CD4-positive, alpha-beta memory T cell (primary cell): ENCODE measurements at regions not wholly inside any gene's neighbourhood (a gene's known extent, or its start where the extent isn't known, plus 50 kb on each side); places are given as distances from the start of the nearest gene placed in this dataset.
A peak's percentile ranks its signal among the peaks of the same experiment; 100 is the strongest.
"Not testable (repeated sequence)": the region's sequence is repeated elsewhere in the genome, so short reads cannot be mapped to it uniquely, and the experiment has no call there.

Source experiments
- CTCF ChIA-PET: fragments of 350-600 bp; sonication (Branson Sonifier 250); formaldehyde crosslinking; loops from one replicate; lab custom pipeline; 2021; ENCODE audit warnings: inconsistent platforms; ENCODE audit not compliant: partially characterized antibody; lab: Charles Lee
- POLR2A ChIA-PET: fragments of 350-600 bp; sonication (Branson Sonifier 250); formaldehyde crosslinking; loops from one replicate; lab custom pipeline; 2021; ENCODE audit not compliant: partially characterized antibody; lab: Charles Lee
- DNase-seq, 5 donors: peaks; one replicate each; pipeline versions ENCODE4 v3.0.0 to v3.0.0-alpha.2; 2020 to 2022; ENCODE audit warnings: mixed read lengths in 1 of 5
- H3K27ac ChIP-seq: one replicate; pipeline ENCODE4 v1.7.0; 2013; ENCODE audit warnings: low read depth, low read length
- H3K27me3 ChIP-seq: 2 replicates; pipeline ENCODE4 v1.7.0; 2013; ENCODE audit warnings: mild to moderate bottlenecking, low read length, moderate library complexity; ENCODE audit not compliant: insufficient read depth
- H3K36me3 ChIP-seq: 2 replicates; pipeline ENCODE4 v1.7.0; 2013; ENCODE audit warnings: mild to moderate bottlenecking, low read length, moderate library complexity; ENCODE audit not compliant: insufficient read depth
- H3K4me1 ChIP-seq: 2 replicates; pipeline ENCODE4 v1.7.0; 2013; ENCODE audit warnings: mild to moderate bottlenecking, low read length, moderate library complexity; ENCODE audit not compliant: insufficient read depth
- H3K4me3 ChIP-seq, 2 donors: one replicate each; pipeline ENCODE4 v1.7.0; 2013; ENCODE audit warnings: low read length in 2 of 2, mild to moderate bottlenecking in 1 of 2
- H3K9me3 ChIP-seq, 2 donors: one replicate each; pipeline ENCODE4 v1.7.0; 2013; ENCODE audit warnings: low read length in 2 of 2, control low read depth in 1 of 2; ENCODE audit not compliant: control insufficient read depth in 1 of 2
- H3K27ac Mint-ChIP-seq, 7 donors: one replicate each; pipeline ENCODE4 v1.8.0; 2020 to 2021; ENCODE audit warnings: mixed read lengths in 7 of 7, mild to moderate bottlenecking in 6 of 7, inconsistent platforms in 3 of 7, moderate library complexity in 3 of 7
- H3K27me3 Mint-ChIP-seq, 2 donors: one replicate each; pipeline ENCODE4 v1.8.0; 2020 to 2021; ENCODE audit warnings: mixed read lengths in 2 of 2
- H3K36me3 Mint-ChIP-seq, 2 donors: one replicate each; pipeline ENCODE4 v1.8.0; 2020 to 2021; ENCODE audit warnings: mixed read lengths in 2 of 2, inconsistent platforms in 1 of 2, mild to moderate bottlenecking in 1 of 2
- H3K4me1 Mint-ChIP-seq, 4 donors: one replicate each; pipeline ENCODE4 v1.8.0; 2020 to 2021; ENCODE audit warnings: mixed read lengths in 4 of 4, mild to moderate bottlenecking in 1 of 4
- H3K4me3 Mint-ChIP-seq, 8 donors: one replicate each; pipeline ENCODE4 v1.8.0; 2020 to 2021; ENCODE audit warnings: mixed read lengths in 8 of 8, mild to moderate bottlenecking in 7 of 8, moderate library complexity in 6 of 8, inconsistent platforms in 3 of 8
- H3K9me3 Mint-ChIP-seq, 8 donors: one replicate each; pipeline ENCODE4 v1.8.0; 2020 to 2021; ENCODE audit warnings: mixed read lengths in 8 of 8, mild to moderate bottlenecking in 5 of 8, inconsistent platforms in 3 of 8, moderate library complexity in 1 of 8
- intact Hi-C: fragments of 100-400 bp; cut with micrococcal nuclease; formaldehyde crosslinking; loops from one replicate; pipeline ENCODE4 v1.15.1; 2023

- Mint-ChIP-seq H3K4me1 (no peaks in the 10 kb centered on the region), H3K36me3 (no peaks in the 10 kb centered on the region), H3K4me3 (no peak overlapping the region), H3K27ac (no peak overlapping the region), H3K27me3 (peaks cover 2 to 7% of the 10 kb centered on the region in 2 donors), H3K9me3 (peaks cover 0 to 3% (median 0%) of the 10 kb centered on the region in 8 donors)
- DNase-seq, result no peak
- H3K4me1 ChIP-seq, result no peaks in the 10 kb centered on the region
- no peaks in the 10 kb centered on the region for H3K36me3 ChIP-seq
- no peaks in the 10 kb centered on the region for H3K9me3 ChIP-seq
- ChIA-PET POLR2A (no interaction called here), CTCF (interaction anchor here (2.0 kb wide), 1 partner anchor 753 kb away, joined by 9 read pairs; no protein-coding TSS in a partner anchor)
- H3K27me3 ChIP-seq, result no peaks in the 10 kb centered on the region
- intact Hi-C loops, result no loop called here
- no peak overlapping the region for H3K27ac ChIP-seq
- H3K4me3 ChIP-seq, result no peak overlapping the region
These were observed 398.8 kb upstream of the ATP10A start for GRCh38 chr15:26261966-26262365.

- Mint-ChIP-seq H3K27me3 (peaks cover 2 to 7% of the 10 kb centered on the region in 2 donors), H3K4me1 (no peaks in the 10 kb centered on the region), H3K36me3 (no peaks in the 10 kb centered on the region), H3K4me3 (no peak overlapping the region), H3K9me3 (peaks cover 0 to 2% (median 0%) of the 10 kb centered on the region in 8 donors), H3K27ac (no peak overlapping the region)
- Histone ChIP-seq H3K4me1 (no peaks in the 10 kb centered on the region), H3K27me3 (no peaks in the 10 kb centered on the region), H3K9me3 (no peaks in the 10 kb centered on the region), H3K4me3 (no peak overlapping the region), H3K27ac (no peak overlapping the region), H3K36me3 (no peaks in the 10 kb centered on the region)
- DNase-seq, result no peak
- intact Hi-C loops, result no loop called here
- ChIA-PET CTCF (interaction anchor here (1.3 to 2.0 kb wide), 3 partner anchors 15 to 755 kb away, joined by 3 to 9 read pairs (median 3); no protein-coding TSS in a partner anchor), POLR2A (no interaction called here)
These were observed 398.3 kb upstream of the ATP10A start for GRCh38 chr15:26261413-26261812.

GRCh38 chr15:26260517-26261133, 397.5 kb upstream of the ATP10A start:
- no peaks in the 10 kb centered on the region for H3K4me1 ChIP-seq
- POLR2A ChIA-PET, result no interaction called here
- H3K4me3 ChIP-seq, result no peak overlapping the region
- no peak overlapping the region for H3K27ac ChIP-seq
- H3K36me3 ChIP-seq, result no peaks in the 10 kb centered on the region
- Mint-ChIP-seq H3K27ac (no peak overlapping the region), H3K27me3 (peaks cover 2 to 7% of the 10 kb centered on the region in 2 donors), H3K9me3 (peaks cover 0 to 5% (median 0%) of the 10 kb centered on the region in 8 donors), H3K36me3 (no peaks in the 10 kb centered on the region), H3K4me1 (no peaks in the 10 kb centered on the region), H3K4me3 (no peak overlapping the region)
- CTCF ChIA-PET, result interaction anchor here (0.9 to 2.0 kb wide), 4 partner anchors 16 to 754 kb away, joined by 3 to 9 read pairs (median 3); no protein-coding TSS in a partner anchor
- peak in 2 of 5 donors; percentile 3 to 5 for DNase-seq
- H3K27me3 ChIP-seq, result no peaks in the 10 kb centered on the region
- intact Hi-C loops, result no loop called here
- no peaks in the 10 kb centered on the region for H3K9me3 ChIP-seq

GRCh38 chr15:26259581-26259980, 396.5 kb upstream of the ATP10A start:
- intact Hi-C loops, result no loop called here
- Mint-ChIP-seq H3K27me3 (peaks cover 2 to 7% of the 10 kb centered on the region in 2 donors), H3K9me3 (peaks cover 0 to 11% (median 5%) of the 10 kb centered on the region in 8 donors), H3K4me1 (no peaks in the 10 kb centered on the region), H3K36me3 (no peaks in the 10 kb centered on the region), H3K4me3 (no peak overlapping the region), H3K27ac (no peak overlapping the region)
- H3K9me3 ChIP-seq, result no peaks in the 10 kb centered on the region
- no peaks in the 10 kb centered on the region for H3K36me3 ChIP-seq
- H3K4me3 ChIP-seq, result no peak overlapping the region
- DNase-seq, result no peak
- no peak overlapping the region for H3K27ac ChIP-seq
- no peaks in the 10 kb centered on the region for H3K4me1 ChIP-seq
- ChIA-PET POLR2A (no interaction called here), CTCF (interaction anchor here (0.9 to 2.0 kb wide), 2 partner anchors 312 to 751 kb away, joined by 3 to 9 read pairs; no protein-coding TSS in a partner anchor)
- no peaks in the 10 kb centered on the region for H3K27me3 ChIP-seq

GRCh38 chr15:26244782-26245181, 381.7 kb upstream of the ATP10A start:
- H3K27ac Mint-ChIP-seq, CTCF ChIA-PET: not testable (repeated sequence)

GRCh38 chr15:26243382-26243781, 380.3 kb upstream of the ATP10A start:
- ChIA-PET POLR2A (no interaction called here), CTCF (interaction anchor here (1.4 kb wide), 1 partner anchor 14 kb away, joined by 3 read pairs; no protein-coding TSS in a partner anchor)
- Mint-ChIP-seq H3K9me3 (peaks cover 0 to 7% (median 3%) of the 10 kb centered on the region in 8 donors), H3K36me3 (no peaks in the 10 kb centered on the region), H3K27ac (no peak overlapping the region), H3K4me3 (peak overlapping the region in 1 of 8 donors; percentile 10), H3K4me1 (no peaks in the 10 kb centered on the region), H3K27me3 (no peaks in the 10 kb centered on the region)
- Histone ChIP-seq H3K4me3 (no peak overlapping the region), H3K9me3 (no peaks in the 10 kb centered on the region), H3K4me1 (no peaks in the 10 kb centered on the region), H3K36me3 (no peaks in the 10 kb centered on the region), H3K27me3 (no peaks in the 10 kb centered on the region), H3K27ac (no peak overlapping the region)
- intact Hi-C loops, result no loop called here
- no peak for DNase-seq

More at GRCh38 chr15:26244782-26245181, 381.7 kb upstream of the ATP10A start:
- H3K4me1 Mint-ChIP-seq, H3K27me3 Mint-ChIP-seq, H3K36me3 Mint-ChIP-seq, H3K4me3 ChIP-seq, H3K36me3 ChIP-seq, H3K4me1 ChIP-seq, POLR2A ChIA-PET, H3K27ac ChIP-seq, DNase-seq, H3K9me3 ChIP-seq, intact Hi-C loops, H3K27me3 ChIP-seq: not testable (repeated sequence)
- peak overlapping the region in 2 of 8 donors; percentile 27 to 61 for H3K4me3 Mint-ChIP-seq
- peaks cover under 1 to 10% (median 2%) of the 10 kb centered on the region in 8 donors for H3K9me3 Mint-ChIP-seq

GRCh38 chr15:26242565-26243071, 379.5 kb upstream of the ATP10A start:
- DNase-seq, result no peak
- H3K27me3 Mint-ChIP-seq, result no peaks in the 10 kb centered on the region
- H3K27ac ChIP-seq, result no peak overlapping the region

More at GRCh38 chr15:26242565-26243071, 379.5 kb upstream of the ATP10A start:
- no peaks in the 10 kb centered on the region for H3K36me3 ChIP-seq
- no peak overlapping the region for H3K4me3 Mint-ChIP-seq
- H3K4me1 Mint-ChIP-seq, result no peaks in the 10 kb centered on the region
- no peaks in the 10 kb centered on the region for H3K27me3 ChIP-seq
- no peak overlapping the region for H3K4me3 ChIP-seq
- H3K9me3 Mint-ChIP-seq, result peaks cover 0 to 7% (median 3%) of the 10 kb centered on the region in 8 donors
- H3K9me3 ChIP-seq, result no peaks in the 10 kb centered on the region
- intact Hi-C loops, result no loop called here
- H3K27ac Mint-ChIP-seq, result no peak overlapping the region
- ChIA-PET POLR2A (no interaction called here), CTCF (interaction anchor here (1.4 kb wide), 1 partner anchor 15 kb away, joined by 3 read pairs; no protein-coding TSS in a partner anchor)
- no peaks in the 10 kb centered on the region for H3K4me1 ChIP-seq
- H3K36me3 Mint-ChIP-seq, result no peaks in the 10 kb centered on the region
